SK-N-SH treated with all-trans-retinoic acid at 6 μM for 48 hours (cell line): ENCODE measurements at regions not wholly inside any gene's neighbourhood (a gene's known extent, or its start where the extent isn't known, plus 50 kb on each side); places are given as distances from the start of the nearest gene placed in this dataset.

Experiments used
- ATAC-seq: fragments of 200-7000 bp; cut with Tn5 transposase; 3 replicates; pipeline ENCODE4 v1.9.1; 2020; ENCODE audit warnings: mild to moderate bottlenecking, moderate library complexity
- ARNTL ChIP-seq: fragments of 450-650 bp; formaldehyde crosslinking; IDR thresholded peaks from 2 replicates; pipeline ENCODE4 v1.5.0; 2020; ENCODE audit warnings: low read depth, mild to moderate bottlenecking, moderate library complexity, borderline replicate concordance
- BACH2 ChIP-seq: fragments of 250-450 bp; sonication (Bioruptor Pico); IDR thresholded peaks from 2 replicates; pipeline ENCODE4 v1.9.0; 2021; ENCODE audit warnings: mild to moderate bottlenecking, borderline replicate concordance
- CREB5 ChIP-seq: fragments of 250-450 bp; sonication (Bioruptor Pico); IDR thresholded peaks from 2 replicates; pipeline ENCODE4 v1.5.1; 2020; ENCODE audit warnings: low read depth, mild to moderate bottlenecking, moderate library complexity
- CSRNP3 ChIP-seq: fragments of 250-450 bp; sonication (Bioruptor Pico); IDR thresholded peaks from 2 replicates; pipeline ENCODE4 v1.5.1; 2021; ENCODE audit warnings: mild to moderate bottlenecking, moderate library complexity
- ESRRG ChIP-seq: fragments of 250-450 bp; sonication (Bioruptor Pico); IDR thresholded peaks from 2 replicates; pipeline ENCODE4 v1.6.1; 2021; ENCODE audit warnings: mild to moderate bottlenecking
- GLIS3 ChIP-seq: fragments of 250-450 bp; sonication (Bioruptor Pico); IDR thresholded peaks from 2 replicates; pipeline ENCODE4 v1.5.0; 2020; ENCODE audit warnings: mild to moderate bottlenecking, moderate library complexity
- OSR1 ChIP-seq: fragments of 250-450 bp; sonication (Bioruptor Pico); IDR thresholded peaks from 2 replicates; pipeline ENCODE4 v1.8.0; 2022; ENCODE audit warnings: moderate library complexity, mild to moderate bottlenecking, inconsistent platforms
- POU6F1 ChIP-seq: fragments of 250-450 bp; sonication (Bioruptor Pico); IDR thresholded peaks from 2 replicates; pipeline ENCODE4 v1.8.0; 2021; ENCODE audit warnings: low read depth, mild to moderate bottlenecking, moderate library complexity, borderline replicate concordance
- PPARA ChIP-seq: fragments of 250-450 bp; sonication (Bioruptor Pico); IDR thresholded peaks from 2 replicates; pipeline ENCODE4 v1.5.0; 2020; ENCODE audit warnings: mild to moderate bottlenecking, borderline replicate concordance
- RARB ChIP-seq: fragments of 250-450 bp; sonication (Bioruptor Pico); IDR thresholded peaks from 2 replicates; pipeline ENCODE4 v1.8.0; 2021; ENCODE audit warnings: mild to moderate bottlenecking, moderate library complexity
- SNAI2 ChIP-seq: fragments of 250-450 bp; sonication (Bioruptor Pico); IDR thresholded peaks from 2 replicates; pipeline ENCODE4 v1.5.0; 2020; ENCODE audit warnings: mild to moderate bottlenecking, moderate library complexity
- TCF4 ChIP-seq: fragments of 250-450 bp; sonication (Bioruptor Pico); IDR thresholded peaks from 2 replicates; pipeline ENCODE4 v1.8.0; 2021; ENCODE audit warnings: mild to moderate bottlenecking, moderate library complexity, borderline replicate concordance
- TOX ChIP-seq: fragments of 250-450 bp; sonication (Bioruptor Pico); IDR thresholded peaks from 2 replicates; pipeline ENCODE4 v1.8.0; 2021; ENCODE audit warnings: mild to moderate bottlenecking, moderate library complexity, borderline replicate concordance
- TSHZ2 ChIP-seq: fragments of 250-450 bp; sonication (Bioruptor Pico); IDR thresholded peaks from 2 replicates; pipeline ENCODE4 v1.5.0; 2020; ENCODE audit warnings: mild to moderate bottlenecking, moderate library complexity
- ZFP3 ChIP-seq: fragments of 250-450 bp; sonication (Bioruptor Pico); IDR thresholded peaks from 2 replicates; pipeline ENCODE4 v1.5.0; 2020; ENCODE audit warnings: mild to moderate bottlenecking, moderate library complexity
- ZNF565 ChIP-seq: fragments of 450-650 bp; formaldehyde crosslinking; conservative IDR thresholded peaks from 2 replicates; pipeline ENCODE4 v1.5.0; 2020; ENCODE audit warnings: low read depth, mild to moderate bottlenecking, moderate library complexity
- ZNF70 ChIP-seq: fragments of 450-650 bp; formaldehyde crosslinking; IDR thresholded peaks from 2 replicates; pipeline ENCODE4 v1.5.0; 2020; ENCODE audit warnings: mild to moderate bottlenecking, moderate library complexity
- ZNF8 ChIP-seq: fragments of 450-650 bp; formaldehyde crosslinking; IDR thresholded peaks from 2 replicates; pipeline ENCODE4 v1.5.0; 2020; ENCODE audit warnings: mild to moderate bottlenecking, moderate library complexity

- TF ChIP-seq CSRNP3 (CRISPR knock-in tag) (no peak), ZFP3 (CRISPR knock-in tag) (no peak), ESRRG (CRISPR knock-in tag) (no peak), PPARA (CRISPR knock-in tag) (no peak), ARNTL (CRISPR knock-in tag) (no peak), GLIS3 (CRISPR knock-in tag) (no peak), BACH2 (CRISPR knock-in tag) (no peak), SNAI2 (CRISPR knock-in tag) (no peak), RARB (CRISPR knock-in tag) (no peak), TOX (no peak), POU6F1 (CRISPR knock-in tag) (no peak), TCF4 (CRISPR knock-in tag) (no peak), TSHZ2 (CRISPR knock-in tag) (no peak)
- ATAC-seq: no peak
These were observed 173.1 kb downstream of the PLK2 start for GRCh38 chr5:58286741-58287140.

- no peak for ATAC-seq
- TF ChIP-seq CREB5 (no peak), OSR1 (no peak), CSRNP3 (CRISPR knock-in tag) (no peak), ARNTL (CRISPR knock-in tag) (no peak), GLIS3 (CRISPR knock-in tag) (no peak), TSHZ2 (CRISPR knock-in tag) (no peak), SNAI2 (CRISPR knock-in tag) (no peak), ZNF70 (no peak), ZFP3 (CRISPR knock-in tag) (no peak), ESRRG (CRISPR knock-in tag) (no peak)
These were observed 174.0 kb downstream of the PLK2 start for GRCh38 chr5:58285900-58286299.

- no peak for TF ChIP-seq ARNTL (CRISPR knock-in tag)
- no peak for TF ChIP-seq OSR1
- no peak for TF ChIP-seq ESRRG (CRISPR knock-in tag)
- TF ChIP-seq ZNF565 (CRISPR knock-in tag): no peak
- no peak for TF ChIP-seq ZNF8 (CRISPR knock-in tag)
- TF ChIP-seq PPARA (CRISPR knock-in tag): no peak
- no peak for ATAC-seq
These were observed 175.0 kb downstream of the PLK2 start for GRCh38 chr5:58284886-58285285.
